ENCODE measurements at regions not wholly inside any gene's neighbourhood (a gene's known extent, or its start where the extent isn't known, plus 50 kb on each side); places are given as distances from the start of the nearest gene placed in this dataset.

DNA sequence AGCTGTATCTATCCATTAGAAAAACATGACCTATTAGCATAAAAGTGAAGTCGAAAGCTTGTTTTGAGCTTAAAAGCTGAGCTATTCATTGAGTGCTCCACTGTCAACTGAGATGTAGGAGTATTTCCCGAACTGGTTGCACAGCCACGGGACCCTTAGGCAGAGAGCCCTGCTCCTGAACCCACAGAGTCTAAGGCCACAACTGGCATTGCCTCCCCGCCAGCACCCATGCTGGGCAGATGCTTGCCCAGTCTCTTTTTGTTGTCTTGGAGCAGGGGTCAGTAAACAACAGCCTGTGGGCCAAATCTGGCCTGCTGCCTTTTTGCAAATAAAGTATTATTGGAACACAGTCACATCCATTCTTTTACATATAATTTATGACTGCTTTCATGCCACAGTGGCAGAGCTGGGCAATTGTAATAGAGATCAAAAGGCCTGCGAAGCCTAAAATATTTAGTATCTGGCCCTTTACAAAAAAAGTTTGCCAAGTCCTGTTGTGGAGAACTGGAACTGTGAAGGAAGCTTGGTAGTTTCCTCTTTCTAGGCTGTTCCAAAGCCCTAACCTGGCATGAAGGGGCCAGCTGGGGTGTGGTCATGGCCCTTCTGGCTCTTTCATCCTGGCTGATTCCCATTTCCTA lies 58.4 kb upstream of the WAPL start:
- Histone ChIP-seq H3K4ac (ENCODE audit: low read depth, low read length) (no peak overlapping the region), H3K79me1 (ENCODE audit: low read length) (no peaks in the 10 kb centered on the region), H3K27ac (ENCODE audit: low read depth, low read length) (no peak overlapping the region), H3K56ac (ENCODE audit: low read length) (no peak overlapping the region), H3K4me3 (ENCODE audit: low read length) (no peak overlapping the region), H3K18ac (ENCODE audit: low read length) (no peak overlapping the region), H3K27me3 (ENCODE audit: insufficient read depth, low read length, poor library complexity) (no peaks in the 10 kb centered on the region), H3K4me1 (ENCODE audit: control insufficient read depth, low read depth, low read length) (no peaks in the 10 kb centered on the region), H4K5ac (ENCODE audit: low read length) (no peak overlapping the region), H3K4me2 (ENCODE audit: low read length) (no peak overlapping the region), H4K8ac (ENCODE audit: low read depth, low read length) (no peak overlapping the region), H3K36me3 (ENCODE audit: control insufficient read depth, insufficient read depth, low read length) (no peaks in the 10 kb centered on the region), H2BK120ac (ENCODE audit: low read depth, low read length) (no peak overlapping the region), H3K79me2 (ENCODE audit: control insufficient read depth, insufficient read depth, low read length) (no peaks in the 10 kb centered on the region), H3K23ac (ENCODE audit: low read length) (no peak overlapping the region), H3K9ac (ENCODE audit: low read length) (no peak overlapping the region), H2BK5ac (ENCODE audit: low read length) (no peak overlapping the region), H2AK5ac (ENCODE audit: low read length) (no peak overlapping the region), H2BK15ac (replicated peaks; ENCODE audit: low read depth) (no peak overlapping the region)
- no peak for DNase-seq
- no CpG with 5 or more reads among the region's 5 CpGs for WGBS (ENCODE audit: extremely low coverage, insufficient coverage, low lambda C conversion rate)

DNA sequence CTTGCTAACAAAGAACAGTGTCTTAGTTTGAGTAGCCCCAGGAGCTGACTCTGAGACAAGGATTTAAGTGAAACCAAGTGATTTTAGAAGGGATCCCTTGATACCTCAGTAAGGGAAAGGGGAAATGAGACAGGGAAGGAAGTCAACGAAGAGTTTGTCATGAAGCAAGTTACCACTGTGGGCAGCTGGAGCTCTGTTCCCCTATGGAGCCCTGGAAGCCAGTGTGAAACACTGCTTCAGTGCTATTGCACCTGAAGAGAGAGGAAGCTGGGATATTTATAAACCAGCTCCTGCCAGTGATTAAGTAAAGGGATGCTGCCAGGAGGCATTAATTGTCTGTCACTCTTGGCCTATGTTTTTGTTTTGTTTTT lies 58.9 kb upstream of the WAPL start:
- no peak overlapping the region for H2BK120ac ChIP-seq (ENCODE audit: low read depth, low read length)
- no peak overlapping the region for H3K4me2 ChIP-seq (ENCODE audit: low read length)
- no peak overlapping the region for H4K8ac ChIP-seq (ENCODE audit: low read depth, low read length)
- no peak for DNase-seq
- H3K18ac ChIP-seq (ENCODE audit: low read length), result no peak overlapping the region
- H3K27me3 ChIP-seq (ENCODE audit: insufficient read depth, low read length, poor library complexity), result no peaks in the 10 kb centered on the region
- no peaks in the 10 kb centered on the region for H3K79me2 ChIP-seq (ENCODE audit: control insufficient read depth, insufficient read depth, low read length)
- no peak overlapping the region for H3K23ac ChIP-seq (ENCODE audit: low read length)
- H3K79me1 ChIP-seq (ENCODE audit: low read length), result no peaks in the 10 kb centered on the region
- no CpG with 5 or more reads among the region's 1 CpG for WGBS (ENCODE audit: extremely low coverage, insufficient coverage, low lambda C conversion rate)
- no peak overlapping the region for H3K9ac ChIP-seq (ENCODE audit: low read length)
- no peak overlapping the region for H2BK5ac ChIP-seq (ENCODE audit: low read length)
- H3K56ac ChIP-seq (ENCODE audit: low read length), result no peak overlapping the region
- H3K4me1 ChIP-seq (ENCODE audit: control insufficient read depth, low read depth, low read length), result no peaks in the 10 kb centered on the region
- no peak overlapping the region for H3K4ac ChIP-seq (ENCODE audit: low read depth, low read length)
- H2AK5ac ChIP-seq (ENCODE audit: low read length), result no peak overlapping the region
- H3K36me3 ChIP-seq (ENCODE audit: control insufficient read depth, insufficient read depth, low read length), result no peaks in the 10 kb centered on the region
- H3K27ac ChIP-seq (ENCODE audit: low read depth, low read length), result no peak overlapping the region
- no peak overlapping the region for H3K4me3 ChIP-seq (ENCODE audit: low read length)
- H4K5ac ChIP-seq (ENCODE audit: low read length), result no peak overlapping the region
- no peak overlapping the region for H2BK15ac ChIP-seq (replicated peaks; ENCODE audit: low read depth)

DNA sequence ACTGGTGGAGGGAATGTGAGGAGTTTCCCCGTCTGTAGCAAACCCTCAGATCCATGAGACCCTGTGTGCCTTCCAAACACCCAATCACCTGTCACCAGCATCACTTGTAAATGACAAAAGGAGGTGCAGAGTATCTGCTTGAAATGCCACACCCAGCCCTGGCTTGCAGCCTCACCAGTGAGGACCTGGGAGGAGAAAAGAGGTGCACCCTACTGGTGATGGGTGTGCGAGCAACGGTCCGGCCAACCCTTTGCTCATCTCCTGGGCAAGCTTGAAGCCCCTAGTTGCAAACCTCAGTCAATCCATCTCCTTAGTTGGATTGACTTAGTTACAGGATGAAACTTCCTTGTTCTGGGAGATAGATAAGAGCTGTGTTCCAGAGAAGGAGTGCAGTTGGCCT lies 62.4 kb upstream of the WAPL start:
- Histone ChIP-seq H2BK15ac (replicated peaks; ENCODE audit: low read depth) (no peak overlapping the region), H3K56ac (ENCODE audit: low read length) (no peak overlapping the region), H3K79me2 (ENCODE audit: control insufficient read depth, insufficient read depth, low read length) (no peaks in the 10 kb centered on the region), H3K18ac (ENCODE audit: low read length) (no peak overlapping the region), H3K4ac (ENCODE audit: low read depth, low read length) (no peak overlapping the region), H2BK120ac (ENCODE audit: low read depth, low read length) (no peak overlapping the region), H3K4me1 (ENCODE audit: control insufficient read depth, low read depth, low read length) (no peaks in the 10 kb centered on the region), H3K4me3 (ENCODE audit: low read length) (no peak overlapping the region), H4K8ac (ENCODE audit: low read depth, low read length) (no peak overlapping the region), H3K9ac (ENCODE audit: low read length) (no peak overlapping the region), H3K79me1 (ENCODE audit: low read length) (no peaks in the 10 kb centered on the region), H2BK5ac (ENCODE audit: low read length) (no peak overlapping the region), H3K27me3 (ENCODE audit: insufficient read depth, low read length, poor library complexity) (no peaks in the 10 kb centered on the region), H4K5ac (ENCODE audit: low read length) (no peak overlapping the region), H3K23ac (ENCODE audit: low read length) (no peak overlapping the region), H3K27ac (ENCODE audit: low read depth, low read length) (no peak overlapping the region), H3K4me2 (ENCODE audit: low read length) (no peak overlapping the region), H2AK5ac (ENCODE audit: low read length) (no peak overlapping the region), H3K36me3 (ENCODE audit: control insufficient read depth, insufficient read depth, low read length) (no peaks in the 10 kb centered on the region)
- WGBS (ENCODE audit: extremely low coverage, insufficient coverage, low lambda C conversion rate), result no CpG with 5 or more reads among the region's 4 CpGs
- peak; percentile 63 for DNase-seq

GRCh38 chr10:86585037-86585929 lies 63.7 kb upstream of the WAPL start:
- no peaks in the 10 kb centered on the region for H3K4me1 ChIP-seq (ENCODE audit: control insufficient read depth, low read depth, low read length)
- H3K79me2 ChIP-seq (ENCODE audit: control insufficient read depth, insufficient read depth, low read length), result no peaks in the 10 kb centered on the region
- H3K4me3 ChIP-seq (ENCODE audit: low read length), result no peak overlapping the region
- H3K18ac ChIP-seq (ENCODE audit: low read length), result no peak overlapping the region
- H3K56ac ChIP-seq (ENCODE audit: low read length), result no peak overlapping the region
- no peaks in the 10 kb centered on the region for H3K79me1 ChIP-seq (ENCODE audit: low read length)
- no peak overlapping the region for H3K4me2 ChIP-seq (ENCODE audit: low read length)
- H3K27me3 ChIP-seq (ENCODE audit: insufficient read depth, low read length, poor library complexity), result no peaks in the 10 kb centered on the region
- no peak overlapping the region for H3K23ac ChIP-seq (ENCODE audit: low read length)
- H2BK5ac ChIP-seq (ENCODE audit: low read length), result no peak overlapping the region
- H2BK15ac ChIP-seq (replicated peaks; ENCODE audit: low read depth), result no peak overlapping the region
- H2BK120ac ChIP-seq (ENCODE audit: low read depth, low read length), result no peak overlapping the region
- no peak overlapping the region for H4K8ac ChIP-seq (ENCODE audit: low read depth, low read length)
- H3K9ac ChIP-seq (ENCODE audit: low read length), result no peak overlapping the region
- DNase-seq, result peak; percentile 82
- no peak overlapping the region for H4K5ac ChIP-seq (ENCODE audit: low read length)
- H2AK5ac ChIP-seq (ENCODE audit: low read length), result no peak overlapping the region
- H3K4ac ChIP-seq (ENCODE audit: low read depth, low read length), result no peak overlapping the region
- no peak overlapping the region for H3K27ac ChIP-seq (ENCODE audit: low read depth, low read length)
- no peaks in the 10 kb centered on the region for H3K36me3 ChIP-seq (ENCODE audit: control insufficient read depth, insufficient read depth, low read length)
- WGBS (ENCODE audit: extremely low coverage, insufficient coverage, low lambda C conversion rate), result no CpG with 5 or more reads among the region's 13 CpGs

DNA sequence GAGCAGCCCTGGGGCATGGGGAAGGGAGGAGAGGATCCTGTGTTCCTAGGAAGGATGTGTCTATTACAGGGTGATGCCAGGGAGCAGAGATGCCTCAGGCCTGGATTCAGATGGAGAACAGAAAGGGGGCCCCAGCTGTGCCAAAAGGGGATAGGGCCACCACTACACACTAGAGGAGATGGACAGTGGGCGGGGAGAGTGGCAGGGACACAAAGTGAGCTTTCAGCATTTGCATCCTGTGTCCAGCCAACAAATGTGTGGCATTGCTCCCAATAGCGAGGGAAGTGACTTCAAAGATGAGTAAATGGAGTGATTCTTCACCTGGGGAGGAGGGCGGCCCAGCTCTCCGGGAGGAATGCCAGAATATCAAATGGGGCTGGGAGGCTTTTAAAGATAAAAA lies 64.9 kb upstream of the WAPL start:
- H3K4me3 ChIP-seq (ENCODE audit: low read length), result no peak overlapping the region
- no peak overlapping the region for H3K56ac ChIP-seq (ENCODE audit: low read length)
- H3K23ac ChIP-seq (ENCODE audit: low read length), result no peak overlapping the region
- H2BK120ac ChIP-seq (ENCODE audit: low read depth, low read length), result no peak overlapping the region
- no peak overlapping the region for H3K18ac ChIP-seq (ENCODE audit: low read length)
- H2BK5ac ChIP-seq (ENCODE audit: low read length), result no peak overlapping the region
- no CpG with 5 or more reads among the region's 4 CpGs for WGBS (ENCODE audit: extremely low coverage, insufficient coverage, low lambda C conversion rate)
- DNase-seq, result no peak
- no peak overlapping the region for H2BK15ac ChIP-seq (replicated peaks; ENCODE audit: low read depth)
- no peak overlapping the region for H3K4ac ChIP-seq (ENCODE audit: low read depth, low read length)
- no peak overlapping the region for H3K9ac ChIP-seq (ENCODE audit: low read length)
- H3K27ac ChIP-seq (ENCODE audit: low read depth, low read length), result no peak overlapping the region
- H3K4me1 ChIP-seq (ENCODE audit: control insufficient read depth, low read depth, low read length), result no peaks in the 10 kb centered on the region
- no peaks in the 10 kb centered on the region for H3K27me3 ChIP-seq (ENCODE audit: insufficient read depth, low read length, poor library complexity)
- H2AK5ac ChIP-seq (ENCODE audit: low read length), result no peak overlapping the region
- no peak overlapping the region for H4K5ac ChIP-seq (ENCODE audit: low read length)
- no peaks in the 10 kb centered on the region for H3K79me2 ChIP-seq (ENCODE audit: control insufficient read depth, insufficient read depth, low read length)
- no peaks in the 10 kb centered on the region for H3K36me3 ChIP-seq (ENCODE audit: control insufficient read depth, insufficient read depth, low read length)
- no peaks in the 10 kb centered on the region for H3K79me1 ChIP-seq (ENCODE audit: low read length)
- no peak overlapping the region for H4K8ac ChIP-seq (ENCODE audit: low read depth, low read length)
- no peak overlapping the region for H3K4me2 ChIP-seq (ENCODE audit: low read length)
